NCI-H1092 treated with DMSO at 0.1 percent for 48 hours (cell line): ENCODE measurements at regions not wholly inside any gene's neighbourhood (a gene's known extent, or its start where the extent isn't known, plus 50 kb on each side); places are given as distances from the start of the nearest gene placed in this dataset.

Source experiments
- DNase-seq: peaks from one replicate; lab custom pipeline; 2025; lab: John Stamatoyannopoulos, UW

- DNase-seq, result no peak
Observed at GRCh38 chr7:33813331-33813730, 92.0 kb upstream of the BMPER start.

- no peak for DNase-seq
Observed at GRCh38 chr7:33814400-33814799, 90.9 kb upstream of the BMPER start.

- no peak for DNase-seq
Observed at GRCh38 chr7:33814936-33815335, 90.4 kb upstream of the BMPER start.

DNA sequence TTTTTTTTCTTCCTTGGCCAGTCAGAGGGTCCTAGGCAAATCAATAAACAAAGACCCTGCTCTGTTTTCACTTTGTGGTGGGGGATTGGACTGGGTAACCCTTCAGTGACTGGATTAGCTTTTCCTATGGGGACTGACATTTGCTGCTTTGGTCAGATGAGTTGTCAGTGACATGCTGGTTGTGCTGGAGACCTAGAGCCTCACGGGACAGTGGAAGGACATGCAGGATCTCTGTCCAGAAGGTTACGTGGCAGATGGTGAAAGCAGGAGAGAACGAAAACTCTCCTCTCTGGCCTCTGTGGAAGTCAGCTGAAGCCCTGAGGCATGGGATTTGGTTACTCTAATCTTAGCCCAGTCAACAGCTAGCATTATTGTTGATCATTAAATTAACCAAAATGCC lies 90.0 kb upstream of the BMPER start:
- DNase-seq, result no peak

GRCh38 chr7:33816106-33816505 lies 89.2 kb upstream of the BMPER start:
- DNase-seq, result no peak

DNA sequence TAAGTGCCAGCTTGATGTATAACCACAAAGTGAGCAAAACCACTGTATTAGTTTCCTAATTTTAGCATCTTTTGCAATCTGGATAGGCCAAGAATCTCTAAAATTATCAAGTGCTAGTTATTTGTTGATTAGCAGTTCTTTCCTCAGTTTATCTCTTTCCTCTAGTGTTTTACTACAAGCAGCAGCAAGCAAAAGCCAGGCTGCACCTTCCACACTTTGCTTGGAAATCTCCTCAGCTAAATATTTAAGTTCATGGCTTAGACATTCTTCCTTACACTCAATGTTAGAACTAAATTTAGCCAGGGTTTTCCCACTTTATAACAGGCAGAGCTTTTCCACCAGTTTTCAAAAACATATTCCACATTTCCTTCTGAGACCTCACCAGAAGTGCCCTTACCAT lies 85.7 kb upstream of the BMPER start:
- no peak for DNase-seq

- no peak for DNase-seq
Observed at GRCh38 chr7:33820206-33820605, 85.1 kb upstream of the BMPER start.

GRCh38 chr7:33821970-33822369 lies 83.4 kb upstream of the BMPER start:
- DNase-seq, result no peak

- no peak for DNase-seq
Observed at GRCh38 chr7:33823913-33824312, 81.4 kb upstream of the BMPER start.

GRCh38 chr7:33824911-33825459 lies 80.4 kb upstream of the BMPER start:
- no peak for DNase-seq

- no peak for DNase-seq
Observed at GRCh38 chr7:33825644-33826043, 79.7 kb upstream of the BMPER start.

DNA sequence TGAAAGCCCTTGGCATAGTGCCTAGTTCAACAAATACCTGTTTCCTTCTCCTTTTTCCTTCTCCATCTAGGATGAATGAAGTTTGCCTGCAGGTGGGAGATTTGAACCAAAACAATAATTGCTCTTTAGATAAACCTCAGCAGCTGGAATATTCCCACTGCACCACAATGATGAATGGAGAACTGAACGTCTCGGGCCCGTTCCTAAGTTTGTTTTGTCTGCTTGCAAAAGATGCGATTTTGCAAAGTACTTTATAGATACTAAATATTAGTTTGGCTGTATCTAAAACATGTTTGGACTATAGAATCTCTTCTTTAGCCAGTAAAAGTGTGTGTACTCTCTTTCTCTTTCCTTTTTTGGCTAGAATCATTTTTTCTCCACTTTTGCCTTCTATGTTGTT lies 75.8 kb upstream of the BMPER start:
- DNase-seq, result no peak

GRCh38 chr7:33831389-33832141 lies 73.8 kb upstream of the BMPER start:
- DNase-seq, result no peak

DNA sequence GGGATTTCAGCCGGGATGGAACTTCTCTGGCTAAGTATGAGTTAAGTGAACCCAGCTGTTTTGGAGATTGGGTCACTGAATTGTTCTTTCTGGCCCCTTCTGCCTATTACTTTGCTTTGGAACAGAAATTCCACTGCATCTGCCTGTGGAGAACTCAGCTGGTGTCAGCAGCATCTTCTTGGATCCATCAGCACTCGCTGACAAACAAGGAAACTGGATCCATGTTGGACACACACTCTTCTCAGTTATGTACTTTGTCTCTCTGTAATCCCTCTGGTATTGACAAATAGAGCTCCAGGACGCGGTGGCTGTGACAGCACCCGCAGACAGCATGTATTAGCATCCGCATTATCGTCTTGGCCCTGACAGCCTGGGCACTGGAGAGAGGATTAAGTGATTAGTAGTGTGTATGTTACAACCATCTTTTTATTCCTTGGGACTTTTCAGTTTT lies 73.0 kb upstream of the BMPER start:
- no peak for DNase-seq

DNA sequence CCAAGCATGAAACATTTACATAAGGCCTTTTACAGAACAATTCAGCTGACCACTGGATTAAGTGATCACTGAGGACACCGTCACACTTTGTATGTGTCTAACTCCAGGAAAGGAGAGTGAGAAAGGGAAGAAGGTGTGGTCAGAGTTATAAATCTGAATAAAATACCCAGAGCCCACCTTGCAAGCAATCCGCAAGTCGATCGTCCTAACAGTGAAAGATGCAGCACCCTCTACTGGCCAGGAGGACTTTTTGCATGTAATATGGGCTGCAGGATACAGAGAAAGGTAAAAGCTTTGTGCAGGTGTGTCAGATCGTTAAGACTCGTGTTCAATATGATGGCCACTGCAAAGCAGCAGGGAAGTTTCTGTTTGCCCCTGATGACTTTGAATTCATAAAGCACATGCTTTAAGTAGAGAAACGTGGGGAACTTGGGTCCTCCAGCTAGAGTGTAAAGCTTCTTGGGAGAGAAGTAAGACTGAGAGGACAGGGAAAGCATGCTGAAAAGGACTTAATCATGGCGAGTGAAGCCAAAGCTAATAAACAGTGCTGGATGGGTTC lies 68.5 kb upstream of the BMPER start:
- no peak for DNase-seq

DNA sequence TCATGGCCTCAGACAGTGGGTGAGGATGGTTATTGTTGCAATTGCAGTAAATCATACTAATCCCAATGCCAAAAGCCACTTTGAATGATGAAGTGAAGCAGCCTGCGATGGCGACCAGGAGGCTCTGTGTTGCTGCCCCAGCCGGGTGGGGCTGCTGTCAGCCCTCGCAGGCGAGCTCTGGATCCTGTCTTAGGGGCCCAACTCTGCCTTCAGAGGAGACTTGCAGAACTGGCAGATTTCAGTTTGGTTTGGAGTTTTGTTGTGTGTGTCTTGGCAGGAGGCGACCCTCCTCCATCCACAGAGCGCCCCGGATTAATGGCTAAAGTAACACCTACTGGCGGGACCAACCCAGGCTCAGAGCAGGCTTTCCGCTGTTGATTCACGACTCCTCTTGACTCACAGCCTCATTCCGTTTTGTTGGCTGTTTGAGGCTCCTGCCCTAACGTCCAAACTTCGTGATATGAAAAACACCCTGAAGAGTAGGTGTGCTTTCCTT lies 67.9 kb upstream of the BMPER start:
- no peak for DNase-seq

GRCh38 chr7:33841031-33841430 lies 64.3 kb upstream of the BMPER start:
- no peak for DNase-seq

DNA sequence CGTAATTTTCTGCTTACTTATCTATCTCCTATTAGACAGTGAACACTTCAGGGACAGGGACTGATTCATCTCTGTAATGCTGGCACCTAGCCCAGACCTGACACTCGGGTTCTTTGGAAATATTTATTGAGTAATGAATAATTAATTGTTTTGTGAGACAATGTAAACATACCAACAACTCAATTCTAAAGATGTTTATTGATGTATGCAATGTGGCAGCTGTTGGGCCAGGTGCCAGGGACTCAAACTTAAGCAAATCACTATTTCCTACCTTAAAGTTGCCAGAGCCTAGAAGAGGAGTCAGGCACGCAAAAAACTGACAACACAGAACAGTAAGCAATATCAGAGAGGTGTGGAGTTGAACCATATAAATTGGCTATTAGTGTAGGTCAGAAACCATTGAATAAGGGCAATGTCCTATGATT lies 63.6 kb upstream of the BMPER start:
- DNase-seq, result peak; percentile 78

DNA sequence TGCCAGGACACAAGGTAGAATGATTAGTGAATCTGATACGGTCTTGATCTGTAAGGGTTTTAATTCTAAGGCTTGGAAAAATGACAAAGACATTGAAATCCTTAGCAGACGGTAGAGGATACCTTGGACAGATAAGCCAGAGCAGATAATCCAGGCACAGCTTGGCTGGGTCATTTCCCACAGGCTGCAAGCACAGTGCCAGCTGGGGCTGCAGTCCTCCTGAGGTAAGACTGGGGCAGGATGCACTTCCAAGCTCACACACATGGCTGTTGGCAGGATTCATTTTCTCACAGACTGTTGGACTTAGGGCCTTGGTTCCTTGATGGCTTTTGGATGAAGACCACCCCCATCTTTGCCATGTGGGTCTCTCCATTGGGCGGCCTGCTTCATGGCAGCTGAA lies 63.2 kb upstream of the BMPER start:
- DNase-seq, result peak; percentile 57

GRCh38 chr7:33845991-33846509 lies 59.3 kb upstream of the BMPER start:
- no peak for DNase-seq

- DNase-seq, result no peak
Observed at GRCh38 chr7:33849004-33849403, 56.3 kb upstream of the BMPER start.

- DNase-seq, result no peak
Observed at GRCh38 chr7:33849971-33850559, 55.3 kb upstream of the BMPER start.

- no peak for DNase-seq
Observed at GRCh38 chr7:33850768-33851167, 54.6 kb upstream of the BMPER start.
